ENCODE measurements at regions not wholly inside any gene's neighbourhood (a gene's known extent, or its start where the extent isn't known, plus 50 kb on each side); places are given as distances from the start of the nearest gene placed in this dataset.

GRCh38 chr7:47000561-47000960 is 581.4 kb downstream of the TNS3 start:
- DNase-seq (ENCODE audit: low spot score): no peak
- Histone ChIP-seq H3K4me3 (no peak overlapping the region), H3K27ac (no peak overlapping the region)
- TF ChIP-seq CTCF (IDR thresholded peaks at IDR 0.05): no peak

- H3K4me3 ChIP-seq: no peak overlapping the region
- TF ChIP-seq CTCF (IDR thresholded peaks at IDR 0.05): no peak
- no peak for DNase-seq (ENCODE audit: low spot score)
- no peak overlapping the region for H3K27ac ChIP-seq
Measured at GRCh38 chr7:46999866-47000265, 582.0 kb downstream of the TNS3 start.

GRCh38 chr7:46996972-46997371 is 584.9 kb downstream of the TNS3 start:
- TF ChIP-seq CTCF (IDR thresholded peaks at IDR 0.05): no peak
- no peak for DNase-seq (ENCODE audit: low spot score)
- H3K27ac ChIP-seq: no peak overlapping the region
- H3K4me3 ChIP-seq: no peak overlapping the region

- Histone ChIP-seq H3K27ac (no peak overlapping the region), H3K4me3 (no peak overlapping the region)
- no peak for DNase-seq (ENCODE audit: low spot score)
- TF ChIP-seq CTCF (IDR thresholded peaks at IDR 0.05): no peak
Measured at GRCh38 chr7:46993396-46993795, 588.5 kb downstream of the TNS3 start.

- H3K27ac ChIP-seq: no peak overlapping the region
- H3K4me3 ChIP-seq: no peak overlapping the region
- no peak for DNase-seq (ENCODE audit: low spot score)
- TF ChIP-seq CTCF (IDR thresholded peaks at IDR 0.05): no peak
Measured at GRCh38 chr7:46990761-46991160, 591.1 kb downstream of the TNS3 start.

GRCh38 chr7:46989247-46989646 is 592.7 kb downstream of the TNS3 start:
- H3K27ac ChIP-seq: no peak overlapping the region
- H3K4me3 ChIP-seq: no peak overlapping the region
- no peak for TF ChIP-seq CTCF (IDR thresholded peaks at IDR 0.05)
- DNase-seq (ENCODE audit: low spot score): no peak

GRCh38 chr7:46982928-46983327 is 599.0 kb downstream of the TNS3 start:
- no peak for TF ChIP-seq CTCF (IDR thresholded peaks at IDR 0.05)
- no peak for DNase-seq (ENCODE audit: low spot score)
- no peak overlapping the region for H3K4me3 ChIP-seq
- no peak overlapping the region for H3K27ac ChIP-seq
